HG03196 (cell line): ENCODE measurements at regions not wholly inside any gene's neighbourhood (a gene's known extent, or its start where the extent isn't known, plus 50 kb on each side); places are given as distances from the start of the nearest gene placed in this dataset.

Experiments used
- ATAC-seq: cut with Tn5 transposase; IDR thresholded peaks from one replicate; pipeline ENCODE4 v1.9.1; 2021; ENCODE audit not compliant: unreplicated experiment

DNA sequence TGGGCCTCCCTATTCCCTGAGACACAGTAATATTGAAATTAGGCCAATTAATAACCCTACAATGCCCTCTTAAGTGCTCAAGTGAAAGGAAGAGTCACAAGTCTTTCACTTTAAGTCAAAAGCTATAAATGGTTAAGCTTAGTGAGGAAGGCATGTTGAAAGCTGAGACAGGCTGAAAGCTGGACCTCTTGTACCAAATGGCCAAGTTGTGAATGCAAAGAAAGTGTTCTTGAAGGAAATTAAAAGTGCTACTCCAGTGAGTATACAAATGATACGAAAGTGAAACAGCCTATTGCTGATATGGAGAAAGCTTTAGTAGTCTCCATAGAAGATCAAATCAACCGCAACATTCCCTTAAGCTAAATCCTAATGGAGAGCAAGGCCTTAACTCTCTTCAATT lies 140.8 kb downstream of the PTCSC3 start:
- no peak for ATAC-seq

- no peak for ATAC-seq
Measured at GRCh38 chr14:36028665-36029064, 147.9 kb downstream of the PTCSC3 start.

GRCh38 chr14:36028218-36028617 lies 148.3 kb downstream of the PTCSC3 start:
- ATAC-seq: no peak

DNA sequence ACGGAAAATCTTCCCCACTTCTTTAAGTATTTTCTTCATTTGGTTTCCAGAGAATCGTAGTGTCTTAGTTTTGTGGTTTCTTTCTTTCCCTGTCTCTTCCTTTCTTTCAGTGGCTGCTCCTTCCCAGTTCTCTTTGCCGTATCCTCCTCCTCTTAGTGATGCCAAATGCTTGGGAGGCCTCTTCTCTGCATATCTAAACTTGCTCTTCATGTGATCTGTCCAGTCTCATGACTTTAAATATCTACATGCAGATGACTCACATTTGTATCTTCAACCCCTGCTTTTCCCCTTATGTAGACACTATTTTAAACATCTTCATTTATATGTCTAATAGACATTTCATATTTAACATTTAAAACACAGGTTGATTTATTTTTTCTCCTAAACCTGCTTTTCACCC lies 149.2 kb downstream of the PTCSC3 start:
- no peak for ATAC-seq

DNA sequence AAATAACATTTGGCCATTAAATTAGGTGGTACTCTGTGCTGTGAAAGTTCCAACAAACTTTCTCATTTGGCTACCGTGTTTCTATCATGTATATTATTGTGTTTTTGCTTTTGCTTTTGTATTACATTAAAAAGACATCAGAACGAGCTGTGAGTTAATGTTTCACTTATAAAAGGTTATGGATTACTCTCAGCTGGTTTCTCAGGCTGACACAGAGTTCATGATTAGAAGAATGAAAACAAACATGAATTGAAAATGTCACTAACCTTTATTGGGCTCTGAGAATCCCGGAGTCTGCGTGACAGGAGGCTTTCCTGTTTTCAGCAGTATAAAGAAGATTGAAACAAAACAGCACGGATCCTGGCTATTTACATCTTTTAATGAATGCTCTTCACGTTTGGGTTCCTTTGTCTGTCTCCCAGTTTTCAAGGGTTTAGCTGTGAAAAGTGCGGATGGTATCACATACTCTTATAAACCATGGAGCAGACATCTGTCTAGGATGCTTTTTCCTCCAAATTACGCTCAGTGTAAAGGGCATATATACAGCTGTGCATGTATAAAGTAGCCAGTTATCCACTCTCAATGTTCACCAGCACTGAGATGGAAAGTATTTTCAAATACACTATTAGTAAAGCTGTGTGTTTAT lies 153.6 kb downstream of the PTCSC3 start:
- no peak for ATAC-seq

- ATAC-seq: peak; percentile 10
Measured at GRCh38 chr14:36021591-36022320, 154.8 kb downstream of the PTCSC3 start.

DNA sequence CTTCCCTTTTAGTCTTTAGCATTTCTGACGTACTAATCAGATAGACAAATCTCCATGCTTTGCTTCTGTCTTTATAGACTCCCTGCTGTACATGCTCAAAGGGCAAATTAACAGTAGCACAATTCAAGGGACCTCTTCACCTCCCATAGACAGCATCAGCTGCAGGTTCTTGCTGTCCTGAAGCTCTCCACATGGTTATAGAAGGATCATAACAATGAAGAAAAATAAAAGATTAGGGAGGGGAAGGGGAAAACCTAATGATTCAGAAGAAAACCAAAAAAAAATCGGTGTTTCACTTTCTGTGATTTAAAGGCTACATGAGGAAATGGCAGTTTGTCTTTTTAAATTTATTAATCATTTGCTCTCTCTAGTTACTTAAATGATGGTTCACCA lies 155.5 kb downstream of the PTCSC3 start:
- ATAC-seq: peak; percentile 53

- no peak for ATAC-seq
Measured at GRCh38 chr14:36020120-36021029, 156.1 kb downstream of the PTCSC3 start.

DNA sequence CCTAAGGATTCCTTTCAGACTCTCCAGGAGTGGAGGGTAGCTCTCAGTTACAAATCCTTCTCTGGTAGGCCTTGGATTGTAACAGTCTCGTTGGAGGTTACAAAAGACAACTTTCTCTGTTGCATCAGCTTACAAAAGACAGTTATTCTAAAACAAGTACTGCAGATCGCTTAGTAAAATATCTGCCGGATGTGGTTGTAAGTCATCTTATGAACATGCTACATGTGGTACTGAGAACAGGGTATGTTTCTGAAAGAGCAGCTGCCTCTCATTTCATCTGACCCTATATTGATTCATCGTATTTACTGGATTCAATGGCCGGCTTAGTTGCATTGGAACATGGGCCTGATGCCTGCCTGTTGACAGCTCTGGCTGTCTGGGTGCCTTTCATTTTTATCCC lies 157.4 kb downstream of the PTCSC3 start:
- ATAC-seq: no peak

DNA sequence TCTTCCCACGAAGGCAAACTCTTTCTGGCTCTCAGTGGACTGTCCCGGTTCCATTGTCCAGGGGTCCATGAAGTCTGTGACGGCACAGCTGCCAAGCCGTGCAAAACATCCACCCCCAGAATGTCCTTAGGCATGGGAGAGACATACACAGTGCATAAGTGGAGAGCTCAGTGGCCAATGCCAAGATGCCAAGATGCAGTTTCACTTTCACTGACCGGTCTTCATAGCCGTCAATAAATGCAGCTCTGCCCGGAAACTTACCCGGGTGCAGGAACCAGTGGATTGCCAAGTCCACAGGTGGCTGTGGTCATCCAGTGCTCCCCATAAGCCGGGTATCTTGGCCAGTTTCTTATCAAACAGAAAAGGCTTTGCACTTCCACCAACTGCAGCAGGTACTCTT lies 162.3 kb downstream of the PTCSC3 start:
- ATAC-seq: no peak

DNA sequence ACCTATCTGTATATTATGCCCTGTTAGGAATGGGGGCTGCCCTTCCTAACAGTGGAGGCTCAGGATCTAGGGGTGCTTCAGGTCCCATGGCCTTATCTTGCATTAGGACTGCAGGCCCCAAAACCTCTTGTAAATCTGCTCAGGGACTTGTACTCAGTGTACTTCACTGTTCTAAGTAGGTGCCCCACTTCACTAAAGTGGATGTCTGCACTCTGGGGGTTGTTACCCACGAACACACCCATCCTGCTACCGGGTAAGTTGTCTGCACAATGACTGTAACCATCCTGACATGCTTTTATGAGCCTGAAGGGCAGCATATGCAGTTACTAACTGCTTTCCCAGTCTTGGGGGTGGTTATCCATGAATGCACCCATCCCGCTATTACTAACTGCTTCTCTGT lies 163.0 kb downstream of the PTCSC3 start:
- no peak for ATAC-seq

- ATAC-seq: no peak
Measured at GRCh38 chr14:36012621-36013020, 163.9 kb downstream of the PTCSC3 start.

DNA sequence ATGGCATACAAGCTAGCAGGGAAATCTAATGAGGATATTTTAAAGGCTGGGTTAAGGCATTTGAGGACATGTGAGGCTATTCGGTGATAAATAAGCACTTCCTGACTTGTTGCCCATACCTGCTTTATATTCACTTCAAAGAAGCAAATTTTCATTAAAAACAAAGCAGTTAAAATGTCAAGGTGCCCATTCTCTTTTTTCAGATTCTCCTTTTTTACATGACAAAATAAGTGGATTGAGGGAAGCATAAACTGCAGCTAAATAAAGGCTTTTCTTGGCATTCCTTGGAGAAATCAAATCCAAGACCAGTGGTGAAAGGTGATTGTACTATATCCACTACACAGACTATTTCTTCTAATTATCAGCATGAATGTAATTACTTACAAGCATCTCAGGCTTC lies 166.9 kb downstream of the PTCSC3 start:
- ATAC-seq: no peak

GRCh38 chr14:36006623-36007022 lies 169.9 kb downstream of the PTCSC3 start:
- ATAC-seq: no peak

- ATAC-seq: no peak
Measured at GRCh38 chr14:36005670-36006069, 170.9 kb downstream of the PTCSC3 start.

GRCh38 chr14:36001936-36002335 lies 174.6 kb downstream of the PTCSC3 start:
- no peak for ATAC-seq

- ATAC-seq: no peak
Measured at GRCh38 chr14:35999294-35999693, 173.2 kb downstream of the BRMS1L start.

GRCh38 chr14:35998303-35998702 lies 172.2 kb downstream of the BRMS1L start:
- no peak for ATAC-seq

DNA sequence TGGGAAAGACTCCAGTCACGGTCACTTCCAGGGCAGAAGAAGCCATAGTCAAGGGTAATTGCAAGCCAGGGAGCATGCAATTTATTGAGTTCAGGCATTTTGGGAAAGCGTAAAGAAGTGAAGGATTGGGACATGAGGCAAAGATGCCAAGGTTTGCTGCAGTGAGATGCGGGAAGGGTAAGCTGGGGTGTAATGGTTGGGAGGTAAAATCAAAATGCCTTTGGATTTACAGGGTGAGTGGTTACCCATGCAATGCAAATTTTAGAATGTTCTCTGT lies 167.5 kb downstream of the BRMS1L start:
- ATAC-seq: no peak

DNA sequence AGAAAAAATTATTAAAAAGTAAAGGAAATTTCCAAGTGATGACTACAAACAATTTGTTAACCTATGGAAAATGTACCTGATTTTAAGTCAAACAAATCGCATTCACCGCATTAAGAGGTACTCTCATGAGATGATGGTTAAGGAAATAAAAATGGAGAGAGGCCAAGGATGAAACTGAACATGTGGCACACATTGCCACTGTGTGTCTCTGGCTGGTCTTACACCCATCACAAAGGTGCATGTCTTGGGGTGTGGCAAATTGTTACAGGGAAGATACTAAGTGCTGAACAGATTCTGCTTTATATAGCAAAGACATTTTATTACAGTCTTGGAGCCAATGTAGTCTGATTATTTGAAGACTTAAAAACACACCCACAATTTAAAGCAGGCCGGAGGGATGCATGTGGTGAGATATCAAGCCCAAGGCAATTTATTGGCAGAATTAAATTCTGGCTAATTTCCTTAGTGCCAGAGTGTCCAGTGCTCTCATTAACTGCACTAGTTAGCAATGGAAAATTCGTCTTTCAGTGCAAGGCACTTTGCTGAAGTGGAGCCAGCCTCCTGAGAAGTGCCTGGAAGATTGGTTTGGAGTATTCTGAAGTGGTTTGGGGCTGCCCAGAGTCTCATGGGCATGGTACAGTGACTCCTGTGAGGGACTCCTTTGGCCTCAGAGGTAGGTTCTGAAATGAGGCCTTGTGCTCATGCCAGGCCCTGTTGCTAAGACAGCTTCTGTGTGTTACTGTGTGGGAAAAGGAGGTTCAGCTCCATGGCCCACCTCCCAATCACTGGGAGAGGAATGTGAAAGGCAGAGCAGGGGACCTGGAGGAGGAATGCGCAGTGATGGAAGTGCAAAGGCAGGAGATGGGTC lies 166.9 kb downstream of the BRMS1L start:
- ATAC-seq: no peak

DNA sequence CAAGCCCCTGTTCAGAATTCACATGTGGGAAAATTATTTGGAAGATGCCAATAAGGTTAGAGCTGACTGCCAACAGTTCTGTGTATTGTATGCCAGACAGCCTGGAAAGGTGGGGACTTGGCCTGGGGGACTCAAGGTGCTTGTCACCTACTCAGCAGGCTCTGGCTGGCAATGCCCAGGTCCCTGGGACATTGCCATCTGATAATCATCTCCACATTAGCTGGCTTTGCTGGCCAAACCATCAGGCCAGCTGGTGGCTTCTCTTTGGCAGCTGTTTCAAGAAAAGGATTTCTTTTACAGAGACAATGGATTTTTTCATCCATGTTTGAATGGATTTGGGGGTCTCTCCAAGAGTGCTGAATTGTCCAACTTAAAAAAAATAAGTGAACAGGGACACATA lies 165.2 kb downstream of the BRMS1L start:
- ATAC-seq: no peak
